Esophagus muscularis mucosa (tissue), 4 donors: ENCODE measurements at regions not wholly inside any gene's neighbourhood (a gene's known extent, or its start where the extent isn't known, plus 50 kb on each side); places are given as distances from the start of the nearest gene placed in this dataset.
"Not testable (repeated sequence)": the region's sequence is repeated elsewhere in the genome, so short reads cannot be mapped to it uniquely, and the experiment has no call there.

ENCODE experiments used
- DNase-seq: peaks from one replicate; pipeline ENCODE4 v3.0.0-alpha.2; 2017; ENCODE audit errors: extremely low spot score
- H3K27ac ChIP-seq, 4 donors: fragments of 200-600 bp; sonication (generic); replicated peaks in 1 of 4; 1 replicate in 3 of 4; 2 replicates in 1 of 4; pipeline ENCODE4 v1.5.1; 2016 to 2019; ENCODE audit warnings: mild to moderate bottlenecking in 1 of 4
- H3K27me3 ChIP-seq, 4 donors: fragments of 200-600 bp; sonication (generic); one replicate each; pipeline versions ENCODE4 v1.5.1 to v1.6.0; 2016 to 2019
- H3K36me3 ChIP-seq, 4 donors: fragments of 200-600 bp; sonication (generic); one replicate each; pipeline ENCODE4 v1.5.1; 2016 to 2019
- H3K4me1 ChIP-seq, 4 donors: fragments of 200-600 bp; sonication (generic); one replicate each; pipeline ENCODE4 v1.5.1; 2016 to 2019
- H3K4me3 ChIP-seq, 4 donors: fragments of 200-600 bp; sonication (generic); 1 replicate in 2 of 4; 2 replicates in 2 of 4; pipeline ENCODE4 v1.5.1; 2016 to 2019; ENCODE audit warnings: mild to moderate bottlenecking in 4 of 4, moderate library complexity in 1 of 4
- H3K9me3 ChIP-seq, 4 donors: fragments of 200-600 bp; sonication (generic); 1 replicate in 3 of 4; 2 replicates in 1 of 4; pipeline ENCODE4 v1.5.1; 2016 to 2019
- EP300 ChIP-seq: sonication (generic); formaldehyde crosslinking; IDR thresholded peaks from one replicate; pipeline ENCODE4 v1.6.1; 2017; ENCODE audit warnings: antibody characterized with exemption
- POLR2A ChIP-seq: fragments of 450-650 bp; IDR thresholded peaks from one replicate; pipeline ENCODE4 v1.6.1; 2017; ENCODE audit warnings: antibody characterized with exemption, moderate library complexity, mild to moderate bottlenecking, low read depth
- POLR2AphosphoS5 ChIP-seq, 2 donors: sonication (generic); formaldehyde crosslinking; IDR thresholded peaks; one replicate each; pipeline ENCODE4 v1.6.1; 2017; ENCODE audit warnings: antibody characterized with exemption in 2 of 2
- WGBS: methylation state at CpG from one replicate; pipeline ENCODE4 v1.1.5; 2018; 5-methylcytosine and 5-hydroxymethylcytosine counted together
- intact Hi-C: fragments of 100-400 bp; cut with DNase I; formaldehyde crosslinking; loops from one replicate; pipeline ENCODE4 v1.15.1; 2023
- TF ChIP-seq, protein P1 (sequence below), 3 experiments: fragments of 200-600 bp in 2 of 3; fragments of 450-650 bp in 1 of 3; sonication (generic) in 2 of 3; IDR thresholded peaks; one replicate each; pipeline ENCODE4 v1.5.1; 2017 to 2019; ENCODE audit warnings: antibody characterized with exemption in 3 of 3, mild to moderate bottlenecking in 2 of 3, moderate library complexity in 1 of 3

- Histone ChIP-seq H3K27ac (no peak overlapping the region), H3K36me3 (no peaks in the 10 kb centered on the region), H3K4me1 (no peaks in the 10 kb centered on the region), H3K9me3 (no peaks in the 10 kb centered on the region), H3K4me3 (no peak overlapping the region), H3K27me3 (peaks cover 0 to 3% (median 0%) of the 10 kb centered on the region in 4 donors)
- intact Hi-C loops, result no loop called here
- no peak for DNase-seq
- TF ChIP-seq POLR2AphosphoS5 (IDR thresholded peaks at IDR 0.05) (no peak), POLR2A (no peak), EP300 (no peak)
- TF ChIP-seq, protein P1, sequence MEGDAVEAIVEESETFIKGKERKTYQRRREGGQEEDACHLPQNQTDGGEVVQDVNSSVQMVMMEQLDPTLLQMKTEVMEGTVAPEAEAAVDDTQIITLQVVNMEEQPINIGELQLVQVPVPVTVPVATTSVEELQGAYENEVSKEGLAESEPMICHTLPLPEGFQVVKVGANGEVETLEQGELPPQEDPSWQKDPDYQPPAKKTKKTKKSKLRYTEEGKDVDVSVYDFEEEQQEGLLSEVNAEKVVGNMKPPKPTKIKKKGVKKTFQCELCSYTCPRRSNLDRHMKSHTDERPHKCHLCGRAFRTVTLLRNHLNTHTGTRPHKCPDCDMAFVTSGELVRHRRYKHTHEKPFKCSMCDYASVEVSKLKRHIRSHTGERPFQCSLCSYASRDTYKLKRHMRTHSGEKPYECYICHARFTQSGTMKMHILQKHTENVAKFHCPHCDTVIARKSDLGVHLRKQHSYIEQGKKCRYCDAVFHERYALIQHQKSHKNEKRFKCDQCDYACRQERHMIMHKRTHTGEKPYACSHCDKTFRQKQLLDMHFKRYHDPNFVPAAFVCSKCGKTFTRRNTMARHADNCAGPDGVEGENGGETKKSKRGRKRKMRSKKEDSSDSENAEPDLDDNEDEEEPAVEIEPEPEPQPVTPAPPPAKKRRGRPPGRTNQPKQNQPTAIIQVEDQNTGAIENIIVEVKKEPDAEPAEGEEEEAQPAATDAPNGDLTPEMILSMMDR (IDR thresholded peaks at IDR 0.05), result no peak
- 47% methylated on average over 4 of the region's 4 CpGs for WGBS
These were observed 67.3 kb upstream of the CREB3L1 start for GRCh38 chr11:46210133-46210636.

DNA sequence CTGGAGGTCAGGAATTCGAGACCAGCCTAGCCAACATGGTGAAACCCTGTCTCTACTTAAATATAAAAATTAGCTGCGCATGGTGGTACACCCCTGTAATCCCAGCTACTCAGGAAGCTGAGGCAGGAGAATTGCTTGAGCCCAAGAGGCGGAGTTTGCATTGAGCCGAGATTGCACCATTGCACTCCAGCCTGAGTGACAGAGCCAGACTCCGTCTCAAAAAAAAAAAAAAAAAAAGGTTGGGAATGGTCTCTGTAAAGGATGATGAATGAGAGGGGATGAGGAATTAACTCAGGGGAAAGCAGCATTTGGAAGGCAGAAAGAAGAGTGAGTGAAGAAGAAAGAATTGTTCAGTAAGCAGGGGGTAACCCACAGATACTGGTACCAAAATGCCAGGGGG is 67.8 kb upstream of the CREB3L1 start:
- H3K9me3 ChIP-seq, H3K27ac ChIP-seq, H3K27me3 ChIP-seq, intact Hi-C loops, DNase-seq, H3K4me1 ChIP-seq, H3K4me3 ChIP-seq, H3K36me3 ChIP-seq: not testable (repeated sequence)
- WGBS, result 66% methylated on average over 5 of the region's 5 CpGs

DNA sequence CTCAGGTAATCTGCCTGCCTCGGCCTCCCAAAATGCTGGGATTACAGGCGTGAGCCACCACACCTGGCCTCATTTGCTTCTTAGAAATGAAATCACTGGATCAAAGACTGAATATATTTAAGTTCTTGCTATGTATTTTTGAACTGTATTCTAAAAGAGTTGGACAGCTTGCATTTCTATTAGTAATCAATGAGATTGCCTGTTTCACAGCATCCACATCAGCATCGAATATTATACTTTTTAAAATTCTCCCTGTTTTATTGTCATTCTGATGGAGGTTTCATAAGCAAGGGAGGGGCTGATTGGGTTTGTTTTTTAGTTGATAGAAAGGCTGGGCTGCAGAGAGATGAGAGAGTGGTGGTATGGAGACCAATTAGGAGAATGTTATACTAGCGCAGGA is 68.7 kb upstream of the CREB3L1 start:
- no peak for TF ChIP-seq POLR2A
- TF ChIP-seq, protein P1 (IDR thresholded peaks at IDR 0.05), result no peak
- TF ChIP-seq POLR2AphosphoS5 (IDR thresholded peaks at IDR 0.05), result no peak
- TF ChIP-seq EP300, result no peak
- 95% methylated on average over 4 of the region's 4 CpGs for WGBS
- Histone ChIP-seq H3K27me3 (peaks cover 0 to 16% (median 0%) of the 10 kb centered on the region in 4 donors), H3K27ac (no peak overlapping the region), H3K36me3 (no peaks in the 10 kb centered on the region), H3K4me1 (no peaks in the 10 kb centered on the region), H3K4me3 (no peak overlapping the region), H3K9me3 (no peaks in the 10 kb centered on the region)
- intact Hi-C loops, result no loop called here
- DNase-seq, result no peak

GRCh38 chr11:46207270-46207669 is 70.2 kb upstream of the CREB3L1 start:
- no peaks in the 10 kb centered on the region for H3K9me3 ChIP-seq
- peaks cover 0 to 20% (median 0%) of the 10 kb centered on the region in 4 donors for H3K27me3 ChIP-seq
- no peaks in the 10 kb centered on the region for H3K36me3 ChIP-seq
- 57% methylated on average over 2 of the region's 4 CpGs for WGBS
- DNase-seq, result no peak
- TF ChIP-seq POLR2A (no peak), EP300 (no peak), POLR2AphosphoS5 (IDR thresholded peaks at IDR 0.05) (no peak)
- TF ChIP-seq, protein P1 (IDR thresholded peaks at IDR 0.05), result no peak
- no peak overlapping the region for H3K4me3 ChIP-seq
- H3K4me1 ChIP-seq, result no peaks in the 10 kb centered on the region
- H3K27ac ChIP-seq, result no peak overlapping the region
- intact Hi-C loops, result no loop called here

DNA sequence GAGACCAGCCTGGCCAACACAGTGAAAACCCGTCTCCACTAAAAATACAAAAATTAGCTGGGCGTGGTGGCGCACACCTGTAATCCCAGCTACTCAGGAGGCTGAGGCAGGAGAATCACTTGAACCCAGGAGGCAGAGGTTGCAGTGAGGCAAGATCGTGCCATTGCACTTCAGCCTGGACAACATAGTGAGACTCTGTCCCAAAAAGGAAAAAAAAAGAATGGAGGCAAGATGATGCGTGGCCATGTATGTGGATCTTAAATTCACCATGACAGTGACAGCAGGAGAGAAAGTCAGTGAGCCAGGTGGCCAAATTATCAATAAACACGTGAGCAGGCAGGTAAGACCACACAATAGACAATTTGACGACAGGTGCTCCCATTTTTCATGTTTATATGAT is 73.0 kb upstream of the CREB3L1 start:
- H3K36me3 ChIP-seq, H3K4me3 ChIP-seq, intact Hi-C loops, H3K4me1 ChIP-seq, DNase-seq, H3K27ac ChIP-seq, H3K9me3 ChIP-seq: not testable (repeated sequence)
- H3K27me3 ChIP-seq, result peaks cover 0 to 20% (median 0%) of the 10 kb centered on the region in 4 donors
- 91% methylated on average over 7 of the region's 7 CpGs for WGBS

- Histone ChIP-seq H3K36me3 (no peaks in the 10 kb centered on the region), H3K27me3 (peaks cover 0 to 20% (median 0%) of the 10 kb centered on the region in 4 donors), H3K27ac (no peak overlapping the region), H3K4me1 (no peaks in the 10 kb centered on the region), H3K9me3 (no peaks in the 10 kb centered on the region), H3K4me3 (no peak overlapping the region)
- TF ChIP-seq EP300 (no peak), POLR2AphosphoS5 (IDR thresholded peaks at IDR 0.05) (no peak), POLR2A (no peak)
- TF ChIP-seq, protein P1 (IDR thresholded peaks at IDR 0.05), result no peak
- intact Hi-C loops, result no loop called here
- 85% methylated on average over 7 of the region's 7 CpGs for WGBS
- DNase-seq, result no peak
These were observed 73.7 kb upstream of the CREB3L1 start for GRCh38 chr11:46203746-46204145.
